Esophagus muscularis mucosa (tissue), 4 donors: ENCODE measurements at regions not wholly inside any gene's neighbourhood (a gene's known extent, or its start where the extent isn't known, plus 50 kb on each side); places are given as distances from the start of the nearest gene placed in this dataset.

ENCODE experiments used
- DNase-seq: peaks from one replicate; pipeline ENCODE4 v3.0.0-alpha.2; 2017; ENCODE audit errors: extremely low spot score
- H3K27ac ChIP-seq, 4 donors: fragments of 200-600 bp; sonication (generic); replicated peaks in 1 of 4; 1 replicate in 3 of 4; 2 replicates in 1 of 4; pipeline ENCODE4 v1.5.1; 2016 to 2019; ENCODE audit warnings: mild to moderate bottlenecking in 1 of 4
- H3K27me3 ChIP-seq, 4 donors: fragments of 200-600 bp; sonication (generic); one replicate each; pipeline versions ENCODE4 v1.5.1 to v1.6.0; 2016 to 2019
- H3K36me3 ChIP-seq, 4 donors: fragments of 200-600 bp; sonication (generic); one replicate each; pipeline ENCODE4 v1.5.1; 2016 to 2019
- H3K4me1 ChIP-seq, 4 donors: fragments of 200-600 bp; sonication (generic); one replicate each; pipeline ENCODE4 v1.5.1; 2016 to 2019
- H3K4me3 ChIP-seq, 4 donors: fragments of 200-600 bp; sonication (generic); 1 replicate in 2 of 4; 2 replicates in 2 of 4; pipeline ENCODE4 v1.5.1; 2016 to 2019; ENCODE audit warnings: mild to moderate bottlenecking in 4 of 4, moderate library complexity in 1 of 4
- H3K9me3 ChIP-seq, 4 donors: fragments of 200-600 bp; sonication (generic); 1 replicate in 3 of 4; 2 replicates in 1 of 4; pipeline ENCODE4 v1.5.1; 2016 to 2019
- CTCF ChIP-seq, 3 experiments: fragments of 200-600 bp in 2 of 3; fragments of 450-650 bp in 1 of 3; sonication (generic) in 2 of 3; IDR thresholded peaks; one replicate each; pipeline ENCODE4 v1.5.1; 2017 to 2019; ENCODE audit warnings: antibody characterized with exemption in 3 of 3, mild to moderate bottlenecking in 2 of 3, moderate library complexity in 1 of 3
- EP300 ChIP-seq: sonication (generic); formaldehyde crosslinking; IDR thresholded peaks from one replicate; pipeline ENCODE4 v1.6.1; 2017; ENCODE audit warnings: antibody characterized with exemption
- POLR2A ChIP-seq: fragments of 450-650 bp; IDR thresholded peaks from one replicate; pipeline ENCODE4 v1.6.1; 2017; ENCODE audit warnings: antibody characterized with exemption, moderate library complexity, mild to moderate bottlenecking, low read depth
- POLR2AphosphoS5 ChIP-seq, 2 donors: sonication (generic); formaldehyde crosslinking; IDR thresholded peaks; one replicate each; pipeline ENCODE4 v1.6.1; 2017; ENCODE audit warnings: antibody characterized with exemption in 2 of 2
- WGBS: methylation state at CpG from one replicate; pipeline ENCODE4 v1.1.5; 2018; 5-methylcytosine and 5-hydroxymethylcytosine counted together
- intact Hi-C: fragments of 100-400 bp; cut with DNase I; formaldehyde crosslinking; loops from one replicate; pipeline ENCODE4 v1.15.1; 2023

- TF ChIP-seq CTCF (IDR thresholded peaks at IDR 0.05) (no peak), POLR2A (no peak), EP300 (no peak), POLR2AphosphoS5 (IDR thresholded peaks at IDR 0.05) (no peak)
- Histone ChIP-seq H3K4me3 (no peak overlapping the region), H3K27ac (no peak overlapping the region), H3K4me1 (no peaks in the 10 kb centered on the region), H3K27me3 (no peaks in the 10 kb centered on the region), H3K36me3 (no peaks in the 10 kb centered on the region), H3K9me3 (no peaks in the 10 kb centered on the region)
- intact Hi-C loops: no loop called here
- peak; percentile 55 for DNase-seq
- WGBS: 100% methylated on average over 2 of the region's 2 CpGs
Measured at GRCh38 chr6:154570505-154570904, 60.0 kb upstream of the CNKSR3 start.

GRCh38 chr6:154572556-154572955 lies 62.1 kb upstream of the CNKSR3 start:
- peak; percentile 77 for DNase-seq
- no peaks in the 10 kb centered on the region for H3K9me3 ChIP-seq
- no peak overlapping the region for H3K27ac ChIP-seq
- WGBS: 61% methylated on average over 6 of the region's 6 CpGs
- no peaks in the 10 kb centered on the region for H3K36me3 ChIP-seq
- H3K4me1 ChIP-seq: no peaks in the 10 kb centered on the region
- intact Hi-C loops: no loop called here
- no peak overlapping the region for H3K4me3 ChIP-seq
- no peaks in the 10 kb centered on the region for H3K27me3 ChIP-seq
- TF ChIP-seq EP300: no peak
- TF ChIP-seq POLR2A: no peak
- no peak for TF ChIP-seq CTCF (IDR thresholded peaks at IDR 0.05)
- no peak for TF ChIP-seq POLR2AphosphoS5 (IDR thresholded peaks at IDR 0.05)

- Histone ChIP-seq H3K36me3 (no peaks in the 10 kb centered on the region), H3K4me3 (no peak overlapping the region), H3K9me3 (peaks cover 0 to 6% (median 0%) of the 10 kb centered on the region in 4 donors), H3K27ac (no peak overlapping the region), H3K4me1 (peaks cover 0 to 14% (median 4%) of the 10 kb centered on the region in 4 donors), H3K27me3 (no peaks in the 10 kb centered on the region)
- peak; percentile 70 for DNase-seq
- TF ChIP-seq CTCF (IDR thresholded peaks at IDR 0.05): no peak
- no peak for TF ChIP-seq POLR2A
- no peak for TF ChIP-seq EP300
- TF ChIP-seq POLR2AphosphoS5 (IDR thresholded peaks at IDR 0.05): no peak
- intact Hi-C loops: no loop called here
- WGBS: 90% methylated on average over 3 of the region's 3 CpGs
Measured at GRCh38 chr6:154578004-154578559, 67.6 kb upstream of the CNKSR3 start.

GRCh38 chr6:154579046-154579445 lies 68.6 kb upstream of the CNKSR3 start:
- WGBS: 81% methylated on average over 2 of the region's 2 CpGs
- intact Hi-C loops: no loop called here

More at GRCh38 chr6:154579046-154579445, 68.6 kb upstream of the CNKSR3 start:
- no peaks in the 10 kb centered on the region for H3K27me3 ChIP-seq
- peaks cover 0 to 14% (median 4%) of the 10 kb centered on the region in 4 donors for H3K4me1 ChIP-seq
- H3K9me3 ChIP-seq: peaks cover 0 to 6% (median 0%) of the 10 kb centered on the region in 4 donors
- no peaks in the 10 kb centered on the region for H3K36me3 ChIP-seq
- no peak for DNase-seq
- no peak overlapping the region for H3K27ac ChIP-seq
- TF ChIP-seq POLR2AphosphoS5 (IDR thresholded peaks at IDR 0.05) (no peak), POLR2A (no peak), CTCF (IDR thresholded peaks at IDR 0.05) (no peak), EP300 (no peak)
- no peak overlapping the region for H3K4me3 ChIP-seq
